GM12873 (cell line): ENCODE measurements at regions not wholly inside any gene's neighbourhood (a gene's known extent, or its start where the extent isn't known, plus 50 kb on each side); places are given as distances from the start of the nearest gene placed in this dataset.

ENCODE experiments used
- CTCF ChIP-seq: IDR thresholded peaks from 2 replicates; pipeline ENCODE4 v1.5.1; 2012; ENCODE audit warnings: low read depth, mild to moderate bottlenecking, moderate library complexity, low read length, control low read depth; ENCODE audit not compliant: insufficient read depth; ENCODE audit errors: missing control alignments

- no peak for TF ChIP-seq CTCF
These were observed 112.6 kb downstream of the CDC5L start for GRCh38 chr6:44500074-44500473.

- no peak for TF ChIP-seq CTCF
These were observed 116.0 kb downstream of the CDC5L start for GRCh38 chr6:44503471-44503870.

DNA sequence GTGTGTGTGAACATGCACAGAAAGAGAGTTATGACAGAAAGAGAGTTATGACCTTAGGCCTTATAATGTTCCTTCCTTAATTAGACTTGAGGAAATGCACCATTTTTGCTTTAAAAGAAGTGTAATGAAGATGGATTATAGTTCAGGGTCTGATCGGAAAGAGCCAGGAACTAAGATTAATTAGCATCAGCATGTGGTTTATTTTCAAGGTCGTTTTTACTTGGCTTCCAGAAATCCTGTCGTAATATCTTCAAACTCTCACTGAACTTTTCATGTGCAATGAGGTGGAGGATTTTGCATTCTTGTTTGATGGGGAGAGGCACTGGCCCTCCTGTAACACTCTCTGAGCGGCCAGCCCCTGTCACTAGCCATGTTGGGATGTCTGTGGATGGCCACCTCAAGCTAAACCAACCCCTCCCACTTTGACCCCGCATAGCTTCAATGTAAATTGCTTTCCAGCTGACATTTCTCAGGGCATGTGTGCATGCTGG lies 116.8 kb downstream of the CDC5L start:
- TF ChIP-seq CTCF = no peak

- no peak for TF ChIP-seq CTCF
These were observed 118.2 kb downstream of the CDC5L start for GRCh38 chr6:44505751-44506150.

DNA sequence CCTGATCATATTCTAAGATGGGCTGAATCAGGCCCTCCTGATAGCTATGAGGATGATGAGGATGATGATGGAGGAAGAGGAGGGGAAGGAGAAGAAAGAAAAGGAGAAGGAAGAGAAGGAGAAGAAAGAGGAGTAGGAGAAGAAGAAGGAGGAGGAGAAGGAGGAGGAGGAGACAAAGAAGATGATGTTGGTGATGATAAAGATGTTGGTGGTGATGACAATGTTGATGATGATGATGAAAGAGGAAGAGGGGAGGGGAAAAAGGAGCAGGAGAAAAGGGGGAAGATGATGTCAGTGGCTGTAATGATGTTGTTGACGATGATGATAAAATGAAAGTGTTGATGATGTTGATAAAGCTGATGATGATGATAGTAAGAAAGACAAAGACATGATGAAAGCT lies 119.5 kb downstream of the CDC5L start:
- no peak for TF ChIP-seq CTCF

DNA sequence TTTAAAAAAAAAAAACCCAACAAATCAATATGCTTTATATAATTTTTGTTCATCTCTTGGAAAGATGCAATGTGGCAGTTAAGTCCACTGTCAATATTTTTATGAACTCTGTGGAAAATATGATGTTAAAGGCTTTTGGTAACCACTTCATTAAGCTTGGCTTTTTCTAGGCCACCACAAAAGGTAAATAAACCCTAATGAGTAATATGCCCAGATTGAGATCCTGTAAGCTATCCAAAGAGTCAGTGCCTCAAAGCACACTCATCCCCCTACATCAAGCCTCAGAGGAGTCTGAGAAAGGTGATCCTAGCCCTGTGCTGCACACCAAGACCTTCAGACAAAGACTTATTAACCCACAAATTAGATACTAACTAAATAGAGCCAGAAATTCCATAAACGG lies 121.1 kb downstream of the CDC5L start:
- TF ChIP-seq CTCF = no peak

DNA sequence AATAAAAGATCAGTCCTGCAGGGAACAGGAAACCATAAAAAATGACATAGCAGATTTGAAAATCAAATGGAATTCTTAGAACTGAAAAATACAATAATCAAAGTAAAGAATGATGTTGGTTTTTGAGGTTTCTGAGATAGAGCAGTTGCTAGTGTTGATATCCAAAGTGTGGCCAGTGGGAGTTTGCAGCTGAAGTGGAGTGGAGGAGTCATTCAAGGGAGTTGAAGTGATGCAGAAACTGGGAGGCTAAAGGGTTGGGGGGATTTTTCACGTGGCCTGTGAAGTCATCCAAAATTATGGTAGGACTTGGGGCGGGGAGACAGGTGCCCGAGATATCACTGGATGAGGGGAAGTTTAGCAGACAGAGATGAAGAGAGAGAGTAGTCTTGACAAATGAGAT lies 123.6 kb downstream of the CDC5L start:
- no peak for TF ChIP-seq CTCF
